ENCODE measurements at regions not wholly inside any gene's neighbourhood (a gene's known extent, or its start where the extent isn't known, plus 50 kb on each side); places are given as distances from the start of the nearest gene placed in this dataset.

DNA sequence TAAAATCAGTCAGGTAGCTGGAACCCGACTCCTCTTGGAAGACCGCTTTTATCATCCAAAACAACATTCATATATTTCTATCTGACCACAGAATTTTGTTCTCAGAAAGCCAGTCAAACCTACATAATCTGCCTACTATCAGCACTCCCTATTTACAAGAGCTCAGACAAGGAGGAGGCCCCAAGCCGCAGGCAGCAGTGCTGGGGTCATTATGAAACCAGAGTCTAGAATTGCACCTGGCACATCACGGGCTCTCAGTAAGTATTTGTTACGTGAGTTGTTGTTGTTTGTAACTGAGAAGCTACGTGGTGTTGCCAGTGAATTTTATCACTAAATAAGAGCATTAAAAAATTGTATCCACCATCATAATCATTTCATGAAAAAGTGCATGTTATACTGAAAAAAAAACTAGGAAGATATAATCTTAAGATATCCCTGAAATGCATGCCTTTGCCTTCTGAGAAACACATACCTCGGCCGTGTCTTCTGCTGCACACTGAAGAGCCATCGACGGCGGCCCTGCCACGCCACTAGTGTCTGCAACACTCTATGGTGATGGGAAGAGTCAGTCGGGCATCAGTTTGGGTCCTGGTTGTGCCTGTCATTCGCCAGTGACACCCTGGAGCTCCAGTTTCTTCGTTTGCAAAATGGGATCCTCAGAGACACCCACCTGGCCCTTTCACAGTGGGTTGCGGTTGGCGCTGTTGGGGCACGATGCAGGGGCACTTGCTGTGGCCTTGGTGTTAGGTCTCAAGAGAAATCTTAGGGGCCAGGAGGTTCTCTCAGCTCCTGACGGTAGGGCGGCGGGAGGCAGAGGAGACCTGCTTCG lies 505.9 kb downstream of the EIPR1 start:
- no peaks in the 10 kb centered on the region for H3K36me3 ChIP-seq (replicated peaks in 1 of 2; ENCODE audit: insufficient read depth in 1 of 2, low read depth in 2 of 2)
- H3K4me3 ChIP-seq, result no peak overlapping the region
- H3K27ac ChIP-seq, result no peak overlapping the region
- intact Hi-C loops (cut with DNase I), result no loop called here
- no peak for ATAC-seq
- no peak for DNase-seq
- TF ChIP-seq, protein P1, sequence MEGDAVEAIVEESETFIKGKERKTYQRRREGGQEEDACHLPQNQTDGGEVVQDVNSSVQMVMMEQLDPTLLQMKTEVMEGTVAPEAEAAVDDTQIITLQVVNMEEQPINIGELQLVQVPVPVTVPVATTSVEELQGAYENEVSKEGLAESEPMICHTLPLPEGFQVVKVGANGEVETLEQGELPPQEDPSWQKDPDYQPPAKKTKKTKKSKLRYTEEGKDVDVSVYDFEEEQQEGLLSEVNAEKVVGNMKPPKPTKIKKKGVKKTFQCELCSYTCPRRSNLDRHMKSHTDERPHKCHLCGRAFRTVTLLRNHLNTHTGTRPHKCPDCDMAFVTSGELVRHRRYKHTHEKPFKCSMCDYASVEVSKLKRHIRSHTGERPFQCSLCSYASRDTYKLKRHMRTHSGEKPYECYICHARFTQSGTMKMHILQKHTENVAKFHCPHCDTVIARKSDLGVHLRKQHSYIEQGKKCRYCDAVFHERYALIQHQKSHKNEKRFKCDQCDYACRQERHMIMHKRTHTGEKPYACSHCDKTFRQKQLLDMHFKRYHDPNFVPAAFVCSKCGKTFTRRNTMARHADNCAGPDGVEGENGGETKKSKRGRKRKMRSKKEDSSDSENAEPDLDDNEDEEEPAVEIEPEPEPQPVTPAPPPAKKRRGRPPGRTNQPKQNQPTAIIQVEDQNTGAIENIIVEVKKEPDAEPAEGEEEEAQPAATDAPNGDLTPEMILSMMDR (IDR thresholded peaks at IDR 0.05), result no peak
- no peak for TF ChIP-seq POLR2A (IDR thresholded peaks at IDR 0.05)
- H3K4me1 ChIP-seq, result no peaks in the 10 kb centered on the region
- no peaks in the 10 kb centered on the region for H3K9me3 ChIP-seq
- WGBS, 2 donors, result 78 to 79% methylated on average over 16 to 22 of the region's 22 CpGs
- H3K27me3 ChIP-seq, result no peaks in the 10 kb centered on the region

DNA sequence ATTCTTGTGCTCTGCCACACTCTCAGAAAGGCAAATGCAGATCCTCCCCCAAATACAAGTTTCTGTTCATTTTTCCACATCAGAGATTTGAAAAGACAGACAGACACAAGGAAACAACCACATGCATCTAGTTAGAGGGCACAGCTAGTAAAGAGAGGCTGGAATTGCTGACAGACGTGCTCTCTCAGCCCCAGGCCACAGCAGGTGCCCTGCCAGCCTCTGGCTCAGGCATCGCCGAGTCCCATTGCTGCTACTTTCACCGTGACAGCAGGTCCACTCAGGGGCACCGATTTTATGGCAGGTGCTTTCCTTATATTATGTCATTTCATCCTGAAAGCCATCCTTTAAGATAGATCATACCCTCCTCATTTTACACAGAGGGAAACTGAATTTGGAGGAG lies 507.5 kb downstream of the EIPR1 start:
- H3K9me3 ChIP-seq, result no peaks in the 10 kb centered on the region
- no peak overlapping the region for H3K27ac ChIP-seq
- WGBS, 2 donors, result 49 to 65% methylated on average over 4 to 5 of the region's 5 CpGs
- intact Hi-C loops (cut with DNase I), result no loop called here
- TF ChIP-seq POLR2A (IDR thresholded peaks at IDR 0.05), result no peak
- TF ChIP-seq, protein P1 (IDR thresholded peaks at IDR 0.05), result no peak
- H3K4me1 ChIP-seq, result no peaks in the 10 kb centered on the region
- no peak for DNase-seq
- no peak overlapping the region for H3K4me3 ChIP-seq
- no peaks in the 10 kb centered on the region for H3K27me3 ChIP-seq
- no peak for ATAC-seq
- H3K36me3 ChIP-seq (replicated peaks in 1 of 2; ENCODE audit: insufficient read depth in 1 of 2, low read depth in 2 of 2), result no peaks in the 10 kb centered on the region

DNA sequence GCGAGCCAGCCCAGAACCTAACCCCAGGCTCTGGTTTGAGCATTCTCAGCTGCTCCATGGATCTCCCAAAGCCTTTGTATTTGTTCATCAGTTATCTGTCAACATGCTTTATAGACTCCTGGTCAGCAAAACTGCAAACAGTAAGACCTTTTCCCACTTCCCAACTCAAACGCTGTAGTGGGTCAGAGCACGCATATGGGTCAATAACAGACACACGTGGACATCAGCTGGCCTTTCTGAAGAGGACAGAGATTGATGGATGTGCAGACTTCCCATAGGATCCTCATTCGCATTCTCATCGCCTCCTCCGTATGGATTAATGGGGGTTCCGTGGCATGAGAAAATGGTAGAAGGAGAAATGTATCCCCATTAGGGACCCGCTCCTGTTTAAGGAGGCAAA lies 508.1 kb downstream of the EIPR1 start:
- 80 to 85% methylated on average over 9 of the region's 9 CpGs for WGBS, 2 donors
- Histone ChIP-seq H3K27me3 (no peaks in the 10 kb centered on the region), H3K4me3 (no peak overlapping the region), H3K36me3 (replicated peaks in 1 of 2; ENCODE audit: insufficient read depth in 1 of 2, low read depth in 2 of 2) (no peaks in the 10 kb centered on the region), H3K9me3 (no peaks in the 10 kb centered on the region), H3K4me1 (no peaks in the 10 kb centered on the region), H3K27ac (no peak overlapping the region)
- TF ChIP-seq, protein P1 (IDR thresholded peaks at IDR 0.05), result no peak
- TF ChIP-seq POLR2A (IDR thresholded peaks at IDR 0.05), result no peak
- no peak for DNase-seq
- ATAC-seq, result no peak
- intact Hi-C loops (cut with DNase I), result no loop called here

DNA sequence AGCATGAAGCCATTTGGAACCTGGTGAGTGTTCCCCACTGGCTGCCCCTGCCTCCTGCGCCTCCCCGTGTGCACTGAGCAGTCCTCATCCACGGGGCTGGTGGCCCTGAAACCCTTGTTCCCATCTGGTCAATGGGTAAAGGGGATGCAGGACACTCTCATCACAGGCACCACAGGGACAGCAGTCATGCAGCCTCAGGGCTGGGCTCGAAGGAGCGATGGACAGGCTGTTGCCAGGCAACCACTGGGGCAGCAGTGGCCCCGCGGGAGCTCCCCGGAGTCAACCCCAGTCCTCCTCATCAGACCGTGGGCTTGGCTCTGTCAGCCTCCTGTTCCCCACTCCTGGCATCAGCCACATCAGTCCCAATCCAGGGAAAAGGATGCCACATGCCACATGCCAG lies 509.5 kb downstream of the EIPR1 start:
- Histone ChIP-seq H3K9me3 (no peaks in the 10 kb centered on the region), H3K4me1 (no peaks in the 10 kb centered on the region), H3K4me3 (no peak overlapping the region), H3K27ac (no peak overlapping the region), H3K36me3 (replicated peaks in 1 of 2; ENCODE audit: insufficient read depth in 1 of 2, low read depth in 2 of 2) (no peaks in the 10 kb centered on the region), H3K27me3 (no peaks in the 10 kb centered on the region)
- WGBS, 2 donors, result 35 to 64% methylated on average over 3 to 7 of the region's 9 CpGs
- no peak for TF ChIP-seq POLR2A (IDR thresholded peaks at IDR 0.05)
- TF ChIP-seq, protein P1 (IDR thresholded peaks at IDR 0.05), result no peak
- ATAC-seq, result no peak
- intact Hi-C loops (cut with DNase I), result no loop called here
- DNase-seq, result no peak

Data from body of pancreas (tissue), 4 donors.